Peyer's patch (tissue), 4 donors: ENCODE measurements at regions not wholly inside any gene's neighbourhood (a gene's known extent, or its start where the extent isn't known, plus 50 kb on each side); places are given as distances from the start of the nearest gene placed in this dataset.

Experiments used
- DNase-seq, 3 donors: peaks; one replicate each; pipeline ENCODE4 v3.0.0-alpha.2; 2017 to 2019
- H3K27ac ChIP-seq, 4 donors: fragments of 200-600 bp; sonication (generic); one replicate each; pipeline ENCODE4 v1.5.1; 2016 to 2019
- H3K27me3 ChIP-seq, 2 donors: fragments of 200-600 bp; sonication (generic); one replicate each; pipeline ENCODE4 v1.5.1; 2019
- H3K36me3 ChIP-seq, 3 donors: fragments of 200-600 bp; sonication (generic); one replicate each; pipeline ENCODE4 v1.5.1; 2016 to 2019
- H3K4me1 ChIP-seq, 4 donors: fragments of 200-600 bp; sonication (generic); one replicate each; pipeline ENCODE4 v1.5.1; 2016 to 2019
- H3K4me3 ChIP-seq, 4 donors: fragments of 200-600 bp; sonication (generic); 1 replicate in 3 of 4; 2 replicates in 1 of 4; pipeline ENCODE4 v1.5.1; 2016 to 2019; ENCODE audit warnings: mild to moderate bottlenecking in 1 of 4
- H3K9me3 ChIP-seq, 4 donors: fragments of 200-600 bp; sonication (generic); one replicate each; pipeline ENCODE4 v1.5.1; 2016 to 2019; ENCODE audit warnings: mild to moderate bottlenecking in 1 of 4
- POLR2A ChIP-seq, 2 donors: fragments of 450-650 bp; IDR thresholded peaks; one replicate each; pipeline ENCODE4 v1.5.1; 2017; ENCODE audit warnings: antibody characterized with exemption in 2 of 2, mild to moderate bottlenecking in 2 of 2, moderate library complexity in 2 of 2
- TF ChIP-seq, protein P1 (sequence below), 6 experiments: fragments of 450-650 bp in 4 of 6; fragments of 200-600 bp in 2 of 6; sonication (generic) in 1 of 6; IDR thresholded peaks; one replicate each; pipeline ENCODE4 v1.5.1; 2017 to 2019; ENCODE audit warnings: antibody characterized with exemption in 6 of 6, mild to moderate bottlenecking in 3 of 6, moderate library complexity in 1 of 6

DNA sequence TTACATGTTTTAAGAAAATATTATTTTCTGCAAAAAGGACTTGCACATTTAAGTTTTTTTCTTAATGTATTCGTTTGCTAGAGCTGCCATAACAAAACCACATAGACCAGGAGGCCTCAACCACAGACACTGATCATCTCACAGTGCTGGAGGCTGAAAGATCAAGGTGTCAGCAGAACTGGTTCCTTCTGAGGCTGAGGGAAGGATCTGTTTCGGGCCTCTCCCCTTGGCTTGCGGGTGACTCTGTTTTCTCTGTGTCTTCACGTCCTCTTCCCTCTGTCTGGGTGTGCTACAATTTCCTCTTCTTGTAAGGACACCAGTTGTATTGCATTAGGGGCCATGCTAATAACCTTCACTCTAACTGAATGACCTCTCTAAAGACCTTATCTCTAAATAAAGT is 364.2 kb downstream of the IRS2 start:
- no peaks in the 10 kb centered on the region for H3K4me1 ChIP-seq
- TF ChIP-seq, protein P1, sequence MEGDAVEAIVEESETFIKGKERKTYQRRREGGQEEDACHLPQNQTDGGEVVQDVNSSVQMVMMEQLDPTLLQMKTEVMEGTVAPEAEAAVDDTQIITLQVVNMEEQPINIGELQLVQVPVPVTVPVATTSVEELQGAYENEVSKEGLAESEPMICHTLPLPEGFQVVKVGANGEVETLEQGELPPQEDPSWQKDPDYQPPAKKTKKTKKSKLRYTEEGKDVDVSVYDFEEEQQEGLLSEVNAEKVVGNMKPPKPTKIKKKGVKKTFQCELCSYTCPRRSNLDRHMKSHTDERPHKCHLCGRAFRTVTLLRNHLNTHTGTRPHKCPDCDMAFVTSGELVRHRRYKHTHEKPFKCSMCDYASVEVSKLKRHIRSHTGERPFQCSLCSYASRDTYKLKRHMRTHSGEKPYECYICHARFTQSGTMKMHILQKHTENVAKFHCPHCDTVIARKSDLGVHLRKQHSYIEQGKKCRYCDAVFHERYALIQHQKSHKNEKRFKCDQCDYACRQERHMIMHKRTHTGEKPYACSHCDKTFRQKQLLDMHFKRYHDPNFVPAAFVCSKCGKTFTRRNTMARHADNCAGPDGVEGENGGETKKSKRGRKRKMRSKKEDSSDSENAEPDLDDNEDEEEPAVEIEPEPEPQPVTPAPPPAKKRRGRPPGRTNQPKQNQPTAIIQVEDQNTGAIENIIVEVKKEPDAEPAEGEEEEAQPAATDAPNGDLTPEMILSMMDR (IDR thresholded peaks at IDR 0.05) = no peak
- TF ChIP-seq POLR2A (IDR thresholded peaks at IDR 0.05) = no peak
- DNase-seq = no peak

DNA sequence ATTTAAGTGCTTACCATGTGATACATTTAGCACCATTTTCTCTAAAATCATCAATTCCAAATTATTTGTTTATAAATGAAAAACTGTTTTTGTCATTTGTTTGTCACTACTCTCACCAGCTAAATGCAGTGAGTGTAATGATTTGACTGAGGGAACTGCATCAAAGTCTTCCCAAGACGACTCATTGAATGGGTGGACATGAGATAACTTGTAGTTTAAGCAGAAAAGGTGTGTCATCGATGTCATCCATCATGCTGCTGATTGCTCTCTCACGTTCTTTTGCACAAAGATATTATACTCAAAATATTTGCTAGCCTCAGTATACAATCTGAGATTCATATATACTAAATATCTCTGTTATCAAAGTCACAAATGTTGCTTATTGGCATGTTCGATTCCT is 366.5 kb downstream of the IRS2 start:
- Histone ChIP-seq H3K4me3 (no peak overlapping the region), H3K27me3 (no peaks in the 10 kb centered on the region), H3K27ac (no peak overlapping the region), H3K9me3 (no peaks in the 10 kb centered on the region), H3K4me1 (no peaks in the 10 kb centered on the region), H3K36me3 (no peaks in the 10 kb centered on the region)
- no peak for DNase-seq
- no peak for TF ChIP-seq POLR2A (IDR thresholded peaks at IDR 0.05)
- TF ChIP-seq, protein P1 (IDR thresholded peaks at IDR 0.05) = no peak

More for the DNA sequence above, 364.2 kb downstream of the IRS2 start:
- Histone ChIP-seq H3K27ac (no peak overlapping the region), H3K36me3 (no peaks in the 10 kb centered on the region), H3K4me3 (no peak overlapping the region), H3K9me3 (no peaks in the 10 kb centered on the region), H3K27me3 (no peaks in the 10 kb centered on the region)

DNA sequence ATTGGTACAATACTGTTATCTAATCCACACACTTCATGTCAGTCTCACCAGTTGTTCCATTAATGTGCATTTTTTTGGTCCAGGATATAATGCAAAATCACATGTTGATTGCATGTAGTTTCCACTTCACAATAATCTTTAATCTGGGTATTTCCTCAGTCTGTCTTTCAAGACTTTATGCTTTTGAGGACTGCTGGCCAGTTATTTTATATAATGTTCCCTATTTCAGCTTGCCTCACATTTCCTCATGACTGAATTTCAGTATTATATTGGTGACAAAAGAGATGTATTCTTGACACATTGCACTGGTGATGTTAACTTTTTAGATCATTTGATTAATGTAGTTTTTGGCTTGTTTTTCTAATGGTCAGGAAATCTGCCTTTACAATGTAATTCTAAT is 368.3 kb downstream of the IRS2 start:
- no peak for DNase-seq
- Histone ChIP-seq H3K36me3 (no peaks in the 10 kb centered on the region), H3K27ac (no peak overlapping the region), H3K4me3 (no peak overlapping the region), H3K27me3 (no peaks in the 10 kb centered on the region), H3K4me1 (peaks cover 0 to under 1% (median 0%) of the 10 kb centered on the region in 4 donors), H3K9me3 (no peaks in the 10 kb centered on the region)
- no peak for TF ChIP-seq POLR2A (IDR thresholded peaks at IDR 0.05)

DNA sequence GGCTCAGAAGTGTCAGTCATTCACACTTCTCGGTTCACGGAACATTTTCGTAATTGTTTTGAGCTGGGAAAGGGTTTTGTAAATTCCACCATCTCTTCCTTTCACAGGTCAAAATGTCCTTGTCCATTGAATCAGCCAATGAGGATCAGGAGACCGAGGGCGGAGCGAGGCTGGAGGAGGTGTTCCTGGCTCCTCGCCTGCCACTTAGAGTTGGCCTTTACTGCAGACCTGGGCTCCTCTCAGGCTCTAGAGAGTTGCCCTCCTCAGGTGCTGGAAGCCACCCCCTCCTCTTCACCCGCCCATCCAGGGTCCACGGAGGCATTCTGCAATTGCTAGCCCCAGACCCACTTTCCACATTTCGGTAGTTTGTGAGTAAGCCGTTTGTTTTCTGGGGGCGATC is 370.4 kb downstream of the IRS2 start:
- TF ChIP-seq POLR2A (IDR thresholded peaks at IDR 0.05) = no peak
- TF ChIP-seq, protein P1 (IDR thresholded peaks at IDR 0.05) = no peak
- H3K4me1 ChIP-seq = peaks cover 0 to 6% (median 0%) of the 10 kb centered on the region in 4 donors
- no peak overlapping the region for H3K4me3 ChIP-seq
- H3K27me3 ChIP-seq = no peaks in the 10 kb centered on the region
- no peaks in the 10 kb centered on the region for H3K9me3 ChIP-seq
- H3K27ac ChIP-seq = no peak overlapping the region
- no peak for DNase-seq
- H3K36me3 ChIP-seq = no peaks in the 10 kb centered on the region

DNA sequence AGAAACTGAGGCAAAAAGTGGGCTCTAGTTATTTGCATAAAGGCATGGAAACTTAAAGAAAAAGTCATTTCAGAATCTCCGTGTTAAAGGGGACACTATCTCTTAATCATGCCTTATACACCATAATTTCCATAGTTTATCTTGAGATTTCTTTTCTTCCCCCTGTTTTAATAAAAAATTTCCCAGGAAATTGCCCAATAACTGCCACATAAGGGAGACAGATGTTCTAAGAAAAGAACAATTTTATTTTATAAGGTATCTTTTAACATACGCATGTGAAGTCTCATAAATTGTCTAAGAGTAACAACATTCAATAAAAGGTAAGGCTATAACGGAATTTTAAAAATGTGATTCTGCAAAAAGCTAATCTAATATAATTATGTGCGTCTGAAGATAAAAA is 371.3 kb downstream of the IRS2 start:
- Histone ChIP-seq H3K9me3 (no peaks in the 10 kb centered on the region), H3K36me3 (no peaks in the 10 kb centered on the region), H3K4me3 (no peak overlapping the region), H3K27me3 (no peaks in the 10 kb centered on the region), H3K4me1 (peaks cover 0 to 6% (median 0%) of the 10 kb centered on the region in 4 donors), H3K27ac (no peak overlapping the region)
- no peak for TF ChIP-seq POLR2A (IDR thresholded peaks at IDR 0.05)
- TF ChIP-seq, protein P1 (IDR thresholded peaks at IDR 0.05) = no peak
- DNase-seq = no peak

DNA sequence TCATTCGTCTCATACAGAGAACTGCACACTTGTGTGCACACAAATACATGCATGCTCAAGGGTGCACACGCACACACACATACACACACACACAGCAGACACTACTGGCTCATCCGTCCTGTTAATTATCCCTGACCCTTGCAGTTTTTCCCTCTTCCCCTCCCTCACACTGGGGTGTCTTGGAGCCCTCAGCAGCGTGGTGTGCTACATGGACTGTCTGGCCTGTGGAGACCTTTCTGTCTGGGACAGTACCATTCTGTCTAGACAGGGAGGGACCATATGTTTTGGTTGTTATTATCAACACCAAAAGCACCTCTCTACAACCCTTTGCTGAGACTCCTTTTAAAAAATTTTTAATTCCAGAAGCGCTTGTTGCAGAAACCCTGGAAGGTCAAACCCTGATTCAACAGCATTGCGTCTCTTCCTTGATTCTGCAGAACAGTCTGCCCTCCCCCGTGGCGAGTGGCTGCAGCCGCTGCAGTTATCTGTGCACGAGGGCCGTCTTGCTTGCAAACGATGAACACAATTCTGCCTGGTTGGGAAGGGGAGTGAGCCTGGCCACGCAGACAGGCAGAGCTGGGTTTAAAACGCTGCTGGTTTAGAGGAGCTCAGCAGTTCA is 374.0 kb downstream of the IRS2 start:
- TF ChIP-seq POLR2A (IDR thresholded peaks at IDR 0.05) = peak in 1 of 2 donors; percentile 12
- TF ChIP-seq, protein P1 (IDR thresholded peaks at IDR 0.05) = peak in 1 of 6 experiments; percentile 15
- DNase-seq = peak in 2 of 3 donors; percentile 60 to 62
- Histone ChIP-seq H3K4me3 (peak overlapping the region in 2 of 4 donors; percentile 1 to 7), H3K36me3 (no peaks in the 10 kb centered on the region), H3K9me3 (no peaks in the 10 kb centered on the region), H3K27ac (no peak overlapping the region), H3K27me3 (no peaks in the 10 kb centered on the region), H3K4me1 (peaks cover 0 to 6% (median 0%) of the 10 kb centered on the region in 4 donors)
